Keratinocyte (primary cell): ENCODE measurements at regions not wholly inside any gene's neighbourhood (a gene's known extent, or its start where the extent isn't known, plus 50 kb on each side); places are given as distances from the start of the nearest gene placed in this dataset.

Experiments used
- EZH2 ChIP-seq: IDR thresholded peaks from one replicate; pipeline ENCODE4 v1.6.1; 2012; ENCODE audit warnings: inconsistent platforms, mild to moderate bottlenecking, low read length, moderate library complexity
- TF ChIP-seq, protein P1 (sequence below), 3 experiments: IDR thresholded peaks in 1 of 3; conservative IDR thresholded peaks in 1 of 3; optimal IDR thresholded peaks in 1 of 3; 2 replicates in 2 of 3; 3 replicates in 1 of 3; pipeline versions ENCODE3 to v1.5.1; 2011; ENCODE audit warnings: low read length in 3 of 3, mild to moderate bottlenecking in 3 of 3, moderate library complexity in 2 of 3, control low read depth in 1 of 3, inconsistent platforms in 1 of 3; ENCODE audit not compliant: insufficient read depth in 2 of 3; ENCODE audit errors: extremely low read depth in 1 of 3

DNA sequence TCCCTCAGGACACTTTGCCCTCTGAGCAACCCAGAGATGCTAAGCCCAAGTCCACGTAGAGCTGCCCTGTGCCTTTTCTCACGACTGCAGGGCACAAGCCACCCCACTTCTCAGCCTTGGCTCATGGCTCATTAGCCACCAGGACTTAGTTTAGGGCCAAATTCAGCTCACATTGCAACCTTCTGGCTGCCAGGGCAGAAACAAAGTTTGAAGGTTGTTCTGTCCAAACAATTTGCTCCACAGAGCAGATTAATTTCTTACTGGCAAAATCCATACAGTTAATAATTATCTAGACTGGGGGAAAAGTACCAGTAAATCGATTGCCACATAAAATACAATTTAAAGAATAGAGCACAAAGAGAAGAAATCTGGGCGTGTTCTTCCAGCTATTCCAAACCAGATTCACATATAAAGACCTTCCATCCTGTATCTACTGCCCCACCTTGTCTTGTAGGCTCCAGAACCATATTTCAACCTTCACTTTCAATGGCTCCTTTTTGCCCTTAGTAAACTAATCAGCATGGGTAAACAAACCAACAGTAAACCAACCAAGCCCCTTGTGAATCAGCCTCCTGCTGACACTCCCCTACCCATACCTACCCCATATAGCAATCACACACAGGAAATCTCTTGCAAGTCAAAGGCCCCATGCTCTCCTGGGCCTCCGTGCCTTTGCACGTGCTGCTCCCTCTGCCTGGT lies 101.9 kb downstream of the QRSL1 start:
- TF ChIP-seq, protein P1, sequence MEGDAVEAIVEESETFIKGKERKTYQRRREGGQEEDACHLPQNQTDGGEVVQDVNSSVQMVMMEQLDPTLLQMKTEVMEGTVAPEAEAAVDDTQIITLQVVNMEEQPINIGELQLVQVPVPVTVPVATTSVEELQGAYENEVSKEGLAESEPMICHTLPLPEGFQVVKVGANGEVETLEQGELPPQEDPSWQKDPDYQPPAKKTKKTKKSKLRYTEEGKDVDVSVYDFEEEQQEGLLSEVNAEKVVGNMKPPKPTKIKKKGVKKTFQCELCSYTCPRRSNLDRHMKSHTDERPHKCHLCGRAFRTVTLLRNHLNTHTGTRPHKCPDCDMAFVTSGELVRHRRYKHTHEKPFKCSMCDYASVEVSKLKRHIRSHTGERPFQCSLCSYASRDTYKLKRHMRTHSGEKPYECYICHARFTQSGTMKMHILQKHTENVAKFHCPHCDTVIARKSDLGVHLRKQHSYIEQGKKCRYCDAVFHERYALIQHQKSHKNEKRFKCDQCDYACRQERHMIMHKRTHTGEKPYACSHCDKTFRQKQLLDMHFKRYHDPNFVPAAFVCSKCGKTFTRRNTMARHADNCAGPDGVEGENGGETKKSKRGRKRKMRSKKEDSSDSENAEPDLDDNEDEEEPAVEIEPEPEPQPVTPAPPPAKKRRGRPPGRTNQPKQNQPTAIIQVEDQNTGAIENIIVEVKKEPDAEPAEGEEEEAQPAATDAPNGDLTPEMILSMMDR (optimal IDR thresholded peaks at IDR 0.05 in 1 of 3, IDR thresholded peaks at IDR 0.05 in 1 of 3, conservative IDR thresholded peaks at IDR 0.05 in 1 of 3; ENCODE audit: extremely low read depth in 1 of 3, insufficient read depth in 2 of 3, low read length in 3 of 3), result no peak
- TF ChIP-seq EZH2, result no peak
